ENCODE measurements at regions not wholly inside any gene's neighbourhood (a gene's known extent, or its start where the extent isn't known, plus 50 kb on each side); places are given as distances from the start of the nearest gene placed in this dataset.

DNA sequence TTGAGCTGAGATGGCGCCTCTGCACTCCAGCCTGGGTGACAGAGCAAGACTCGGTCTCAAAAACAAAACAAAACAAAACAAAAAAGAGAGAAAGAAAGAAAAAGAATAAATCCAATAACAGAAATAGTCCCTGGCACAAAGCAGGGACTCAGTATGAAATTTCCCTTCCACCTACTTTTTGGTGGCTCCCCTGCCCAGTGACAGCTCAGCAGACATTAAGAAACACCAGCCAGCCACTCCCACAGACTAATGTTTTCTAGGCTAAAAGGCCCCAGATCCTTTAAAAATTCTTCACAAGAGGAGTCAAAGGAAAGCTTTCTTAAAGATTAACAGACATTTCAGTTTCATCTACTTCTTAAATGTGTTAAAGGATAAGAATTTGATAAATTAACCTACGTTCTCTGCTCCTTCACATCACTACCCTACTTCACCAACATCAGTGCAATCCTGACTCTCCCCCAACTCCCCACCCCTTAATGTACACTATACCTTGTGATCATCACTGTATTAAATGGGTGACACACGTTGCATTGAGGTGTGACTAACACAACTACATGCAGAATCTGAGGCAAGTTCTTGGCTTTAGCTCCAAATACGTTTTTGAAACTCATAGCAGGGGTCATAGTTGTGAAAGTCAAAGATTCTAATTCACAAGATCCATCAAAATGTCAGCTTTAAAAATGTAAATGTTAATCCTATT, 114.5 kb upstream of the CAV2 start:
- TF ChIP-seq POLR2A (IDR thresholded peaks at IDR 0.05; ENCODE audit: low read depth, low read length): no peak
- TF ChIP-seq POLR2AphosphoS5 (IDR thresholded peaks at IDR 0.05; ENCODE audit: low read depth, low read length): no peak
- no peak for TF ChIP-seq TAF1 (IDR thresholded peaks at IDR 0.05; ENCODE audit: borderline replicate concordance, low read depth, low read length)

All from GM12892 (cell line).